A673 (cell line): ENCODE measurements at regions not wholly inside any gene's neighbourhood (a gene's known extent, or its start where the extent isn't known, plus 50 kb on each side); places are given as distances from the start of the nearest gene placed in this dataset.

Source experiments
- BruUV-seq: library from RNA; stranded (reverse); fragments of 400-500 nt; replicated peaks from 2 replicates; lab custom pipeline; 2021; lab: Mats Ljungman, UMichigan
- CTCF ChIA-PET: fragments of 300-600 bp; sonication (Branson Sonifier 250); formaldehyde crosslinking; loops from one replicate; lab custom pipeline; 2022; ENCODE audit warnings: antibody characterized with exemption; lab: Charles Lee
- POLR2A ChIA-PET: fragments of 300-600 bp; sonication (Branson Sonifier 250); formaldehyde crosslinking; loops from one replicate; lab custom pipeline; 2022; ENCODE audit warnings: antibody characterized with exemption; ENCODE audit not compliant: low non-redundant PET; lab: Charles Lee
- DNase-seq: peaks from one replicate; pipeline ENCODE4 v3.0.0-alpha.2; 2015; ENCODE audit warnings: low spot score
- H3K27ac ChIP-seq: fragments of 200-600 bp; sonication (generic); 2 replicates; pipeline ENCODE4 v1.5.1; 2016; ENCODE audit warnings: mixed run types, low read depth, mild to moderate bottlenecking, mixed read lengths, antibody characterized with exemption, low read length; ENCODE audit not compliant: poor library complexity, severe bottlenecking
- H3K27me3 ChIP-seq: fragments of 200-600 bp; sonication (generic); replicated peaks from 2 replicates; pipeline ENCODE4 v1.6.1; 2017; ENCODE audit warnings: mixed run types, low read depth, mild to moderate bottlenecking, mixed read lengths, antibody characterized with exemption, low read length; ENCODE audit not compliant: insufficient read depth, poor library complexity
- H3K36me3 ChIP-seq: fragments of 200-600 bp; sonication (generic); 2 replicates; pipeline ENCODE4 v1.6.1; 2016; ENCODE audit warnings: mixed run types, mild to moderate bottlenecking, mixed read lengths, antibody characterized with exemption, low read length; ENCODE audit not compliant: insufficient read depth, poor library complexity, severe bottlenecking
- H3K4me1 ChIP-seq: fragments of 200-600 bp; sonication (generic); 2 replicates; pipeline ENCODE4 v1.6.1; 2017; ENCODE audit warnings: mixed run types, mild to moderate bottlenecking, mixed read lengths, antibody characterized with exemption, low read length; ENCODE audit not compliant: insufficient read depth, poor library complexity, severe bottlenecking
- H3K4me3 ChIP-seq: fragments of 200-600 bp; sonication (generic); 2 replicates; pipeline ENCODE4 v1.5.1; 2016; ENCODE audit warnings: low read depth, mixed run types, mild to moderate bottlenecking, mixed read lengths, low read length; ENCODE audit not compliant: poor library complexity, severe bottlenecking
- H3K9me3 ChIP-seq: fragments of 200-600 bp; sonication (generic); 2 replicates; pipeline ENCODE4 v1.6.1; 2016; ENCODE audit warnings: mixed run types, low read depth, mild to moderate bottlenecking, mixed read lengths, antibody characterized with exemption, low read length; ENCODE audit not compliant: poor library complexity, severe bottlenecking
- CTCF ChIP-seq: fragments of 300-800, 200-600 bp; sonication (generic); conservative IDR thresholded peaks from 2 replicates; pipeline ENCODE4 v1.5.1; 2017; ENCODE audit warnings: low read depth, mild to moderate bottlenecking, antibody characterized with exemption, low read length, moderate library complexity, mixed read lengths
- EZH2 ChIP-seq: fragments of 200-600 bp; sonication (generic); IDR thresholded peaks from 2 replicates; pipeline ENCODE4 v1.6.1; 2017; ENCODE audit warnings: borderline replicate concordance, low read depth, mild to moderate bottlenecking, mixed read lengths, antibody characterized with exemption, low read length; ENCODE audit not compliant: poor library complexity, severe bottlenecking
- intact Hi-C: fragments of 100-400 bp; cut with micrococcal nuclease; formaldehyde crosslinking; loops from one replicate; pipeline ENCODE4 v1.10.0; 2022; ENCODE audit not compliant: unreplicated experiment

DNA sequence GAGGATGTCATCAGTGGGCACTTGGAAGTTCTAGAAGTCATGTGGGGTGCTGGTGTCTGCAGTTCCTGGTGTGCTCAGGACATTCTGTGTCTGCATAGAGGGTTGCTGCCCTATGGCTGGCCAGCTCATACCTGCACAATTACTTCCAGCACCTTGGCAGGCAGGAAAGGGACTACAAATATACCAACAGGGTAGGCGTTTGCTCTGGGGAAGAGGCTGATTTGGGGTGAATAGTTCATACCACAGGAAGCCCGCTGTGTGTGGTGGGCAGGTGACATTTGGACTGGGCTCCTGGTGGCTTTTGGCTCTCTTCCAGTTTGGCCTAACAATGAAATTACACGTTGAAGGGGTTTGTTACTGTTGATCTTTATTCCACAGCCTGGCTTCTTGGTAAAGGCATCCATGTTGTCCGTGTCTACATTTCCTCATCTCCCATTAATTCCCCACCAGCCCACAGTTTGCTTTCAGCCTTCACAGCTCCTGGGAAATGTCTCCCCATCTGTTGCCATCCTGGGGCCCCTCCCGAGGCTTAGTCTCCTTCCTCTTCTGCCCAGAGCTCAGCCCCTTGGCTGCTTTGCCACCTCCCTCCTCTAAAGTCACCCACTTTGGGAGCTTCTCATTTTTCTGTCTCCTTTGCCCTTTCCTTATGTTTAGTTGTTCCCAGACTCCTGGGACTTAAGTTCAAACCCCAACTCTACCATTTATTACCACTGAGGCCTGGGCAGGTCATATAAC, 88.1 kb downstream of the RSPH3 start:
- TF ChIP-seq EZH2 (no peak), CTCF (no peak)
- Histone ChIP-seq H3K27me3 (no peaks in the 10 kb centered on the region), H3K9me3 (no peaks in the 10 kb centered on the region), H3K36me3 (no peaks in the 10 kb centered on the region), H3K4me1 (no peaks in the 10 kb centered on the region), H3K27ac (no peak overlapping the region), H3K4me3 (no peak overlapping the region)
- ChIA-PET POLR2A (no interaction called here), CTCF (no interaction called here)
- no TSS peak for BruUV-seq
- intact Hi-C loops, result no loop called here
- DNase-seq, result no peak

GRCh38 chr6:158910484-158911440, 89.2 kb downstream of the RSPH3 start:
- BruUV-seq, result no TSS peak
- no peaks in the 10 kb centered on the region for H3K4me1 ChIP-seq
- intact Hi-C loops, result no loop called here
- TF ChIP-seq EZH2, result no peak
- TF ChIP-seq CTCF, result no peak
- H3K27me3 ChIP-seq, result no peaks in the 10 kb centered on the region
- DNase-seq, result no peak
- H3K27ac ChIP-seq, result no peak overlapping the region
- peaks cover 6% of the 10 kb centered on the region for H3K9me3 ChIP-seq
- H3K4me3 ChIP-seq, result no peak overlapping the region
- H3K36me3 ChIP-seq, result no peaks in the 10 kb centered on the region
- POLR2A ChIA-PET, result no interaction called here
- CTCF ChIA-PET, result no interaction called here

DNA sequence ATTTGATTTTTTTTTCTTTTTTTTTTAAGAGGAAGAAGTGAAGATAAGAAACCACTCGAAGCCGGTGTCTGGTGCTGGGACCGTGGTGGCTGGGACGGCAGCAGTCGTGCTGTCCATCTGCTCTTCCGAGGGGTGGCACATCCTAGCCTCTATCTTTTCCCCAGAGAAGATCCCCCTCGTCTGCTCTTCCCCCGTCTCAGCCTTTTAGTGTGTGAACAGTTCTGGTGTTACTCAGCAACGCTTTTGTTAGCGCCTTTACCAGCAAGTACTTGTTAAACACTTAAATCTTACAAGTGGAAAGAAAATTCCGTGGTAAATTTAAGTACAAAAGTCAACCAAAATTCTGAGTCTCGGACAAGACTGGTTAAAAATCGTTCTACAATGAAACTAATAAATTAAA, 90.1 kb downstream of the RSPH3 start:
- H3K36me3 ChIP-seq, result no peaks in the 10 kb centered on the region
- ChIA-PET POLR2A (interaction anchor here (0.7 kb wide), 1 partner anchor 9 kb away, joined by 11 read pairs; no protein-coding TSS in a partner anchor), CTCF (interaction anchor here (0.6 kb wide), 1 partner anchor 183 kb away, joined by 3 read pairs; no protein-coding TSS in a partner anchor)
- H3K9me3 ChIP-seq, result peaks cover 14% of the 10 kb centered on the region
- DNase-seq, result no peak
- H3K27ac ChIP-seq, result no peak overlapping the region
- intact Hi-C loops, result no loop called here
- no peaks in the 10 kb centered on the region for H3K4me1 ChIP-seq
- H3K4me3 ChIP-seq, result no peak overlapping the region
- no peaks in the 10 kb centered on the region for H3K27me3 ChIP-seq
- TF ChIP-seq CTCF (no peak), EZH2 (no peak)
- no TSS peak for BruUV-seq
